CD4-positive, CD25-positive, alpha-beta regulatory T cell (primary cell): ENCODE measurements at regions not wholly inside any gene's neighbourhood (a gene's known extent, or its start where the extent isn't known, plus 50 kb on each side); places are given as distances from the start of the nearest gene placed in this dataset.
A peak's percentile ranks its signal among the peaks of the same experiment; 100 is the strongest.

Source experiments
- ATAC-seq, 2 donors: fragments of 150-1000 bp; cut with Tn5 transposase; one replicate each; pipeline ENCODE4 v1.10.0; 2021; ENCODE audit warnings: low read depth in 2 of 2, moderate number of reproducible peaks in 2 of 2, moderate library complexity in 1 of 2
- DNase-seq, 3 donors: peaks; one replicate each; pipeline versions ENCODE4 v3.0.0 to v3.0.0-alpha.2; 2012 to 2022; ENCODE audit warnings: mixed read lengths in 1 of 3
- H3K27ac ChIP-seq: one replicate; pipeline ENCODE4 v1.7.0; 2013; ENCODE audit warnings: mild to moderate bottlenecking, low read length; ENCODE audit not compliant: insufficient read depth, poor library complexity, severe bottlenecking
- H3K27me3 ChIP-seq: one replicate; pipeline ENCODE4 v1.7.0; 2013; ENCODE audit warnings: low read length; ENCODE audit not compliant: control insufficient read depth, insufficient read depth
- H3K36me3 ChIP-seq: one replicate; pipeline ENCODE4 v1.7.0; 2013; ENCODE audit warnings: mild to moderate bottlenecking, low read length, moderate library complexity; ENCODE audit not compliant: control insufficient read depth, insufficient read depth
- H3K4me1 ChIP-seq: 2 replicates; pipeline ENCODE4 v1.7.0; 2013; ENCODE audit warnings: mild to moderate bottlenecking, low read length; ENCODE audit not compliant: insufficient read depth, control insufficient read depth, poor library complexity, severe bottlenecking
- H3K4me3 ChIP-seq: one replicate; pipeline ENCODE4 v1.7.0; 2013; ENCODE audit warnings: low read depth, mild to moderate bottlenecking, low read length, moderate library complexity
- H3K9me3 ChIP-seq, 2 experiments: 1 replicate in 1 of 2; 2 replicates in 1 of 2; pipeline ENCODE4 v1.7.0; 2013; ENCODE audit warnings: low read length in 2 of 2, mild to moderate bottlenecking in 1 of 2, moderate library complexity in 1 of 2; ENCODE audit not compliant: control insufficient read depth in 2 of 2
- H3K27ac Mint-ChIP-seq, 3 donors: one replicate each; pipeline ENCODE4 v1.8.0; 2020 to 2022; ENCODE audit warnings: mild to moderate bottlenecking in 3 of 3, mixed read lengths in 3 of 3, moderate library complexity in 2 of 3
- H3K27me3 Mint-ChIP-seq: one replicate; pipeline ENCODE4 v1.8.0; 2022; ENCODE audit warnings: mild to moderate bottlenecking, mixed read lengths
- H3K36me3 Mint-ChIP-seq: one replicate; pipeline ENCODE4 v1.8.0; 2020; ENCODE audit warnings: mixed read lengths
- H3K4me1 Mint-ChIP-seq, 4 donors: one replicate each; pipeline ENCODE4 v1.8.0; 2020 to 2022; ENCODE audit warnings: mixed read lengths in 4 of 4, mild to moderate bottlenecking in 1 of 4
- H3K4me3 Mint-ChIP-seq, 4 donors: one replicate each; pipeline ENCODE4 v1.8.0; 2020 to 2022; ENCODE audit warnings: mild to moderate bottlenecking in 4 of 4, mixed read lengths in 4 of 4, moderate library complexity in 3 of 4
- H3K9me3 Mint-ChIP-seq, 7 donors: one replicate each; pipeline ENCODE4 v1.8.0; 2020 to 2022; ENCODE audit warnings: mixed read lengths in 7 of 7, mild to moderate bottlenecking in 3 of 7, moderate library complexity in 2 of 7

GRCh38 chr14:87483271-87484260, 509.4 kb downstream of the GALC start:
- H3K4me1 ChIP-seq = no peaks in the 10 kb centered on the region
- Mint-ChIP-seq H3K4me3 (no peak overlapping the region), H3K4me1 (no peaks in the 10 kb centered on the region), H3K9me3 (peaks cover 1 to 27% (median 6%) of the 10 kb centered on the region in 7 donors), H3K27me3 (no peaks in the 10 kb centered on the region), H3K27ac (no peak overlapping the region), H3K36me3 (no peaks in the 10 kb centered on the region)
- H3K9me3 ChIP-seq = peaks cover 0 to 6% of the 10 kb centered on the region in 2 experiments
- ATAC-seq (no peak), DNase-seq (no peak)
- H3K27ac ChIP-seq = no peak overlapping the region
- no peak overlapping the region for H3K4me3 ChIP-seq
- H3K27me3 ChIP-seq = no peaks in the 10 kb centered on the region
- H3K36me3 ChIP-seq = no peaks in the 10 kb centered on the region

- H3K36me3 Mint-ChIP-seq = no peaks in the 10 kb centered on the region
- peaks cover 0 to 12% (median 5%) of the 10 kb centered on the region in 7 donors for H3K9me3 Mint-ChIP-seq
- no peaks in the 10 kb centered on the region for H3K27me3 Mint-ChIP-seq
- no peak overlapping the region for H3K4me3 Mint-ChIP-seq
- DNase-seq (no peak), ATAC-seq (no peak)
- Histone ChIP-seq H3K4me1 (no peaks in the 10 kb centered on the region), H3K36me3 (no peaks in the 10 kb centered on the region), H3K4me3 (no peak overlapping the region), H3K9me3 (peaks cover 0 to 2% of the 10 kb centered on the region in 2 experiments), H3K27ac (no peak overlapping the region), H3K27me3 (no peaks in the 10 kb centered on the region)
- no peaks in the 10 kb centered on the region for H3K4me1 Mint-ChIP-seq
- no peak overlapping the region for H3K27ac Mint-ChIP-seq
These were observed 524.5 kb downstream of the GALC start for GRCh38 chr14:87468531-87468930.

GRCh38 chr14:87467578-87467977, 525.4 kb downstream of the GALC start:
- DNase-seq = no peak
- no peaks in the 10 kb centered on the region for H3K27me3 Mint-ChIP-seq
- Histone ChIP-seq H3K36me3 (no peaks in the 10 kb centered on the region), H3K27ac (no peak overlapping the region), H3K27me3 (no peaks in the 10 kb centered on the region), H3K9me3 (peaks cover 0 to 2% of the 10 kb centered on the region in 2 experiments), H3K4me3 (no peak overlapping the region), H3K4me1 (no peaks in the 10 kb centered on the region)
- H3K4me1 Mint-ChIP-seq = no peaks in the 10 kb centered on the region
- H3K36me3 Mint-ChIP-seq = no peaks in the 10 kb centered on the region
- H3K4me3 Mint-ChIP-seq = no peak overlapping the region
- no peak overlapping the region for H3K27ac Mint-ChIP-seq
- peaks cover 0 to 12% (median 6%) of the 10 kb centered on the region in 7 donors for H3K9me3 Mint-ChIP-seq
- ATAC-seq = no peak

- Mint-ChIP-seq H3K27ac (no peak overlapping the region), H3K36me3 (no peaks in the 10 kb centered on the region), H3K9me3 (peaks cover 3 to 8% (median 5%) of the 10 kb centered on the region in 7 donors), H3K4me3 (no peak overlapping the region), H3K4me1 (no peaks in the 10 kb centered on the region), H3K27me3 (no peaks in the 10 kb centered on the region)
- DNase-seq = no peak
- H3K9me3 ChIP-seq = peaks cover 0 to 2% of the 10 kb centered on the region in 2 experiments
- ATAC-seq = no peak
- no peak overlapping the region for H3K27ac ChIP-seq
- H3K27me3 ChIP-seq = no peaks in the 10 kb centered on the region
- no peaks in the 10 kb centered on the region for H3K4me1 ChIP-seq
- H3K4me3 ChIP-seq = no peak overlapping the region
- no peaks in the 10 kb centered on the region for H3K36me3 ChIP-seq
These were observed 527.2 kb downstream of the GALC start for GRCh38 chr14:87465770-87466169.

GRCh38 chr14:87461704-87462103, 531.3 kb downstream of the GALC start:
- H3K27me3 ChIP-seq = no peaks in the 10 kb centered on the region
- H3K9me3 Mint-ChIP-seq = peaks cover 3 to 9% (median 5%) of the 10 kb centered on the region in 7 donors
- H3K27ac ChIP-seq = no peak overlapping the region
- H3K4me1 Mint-ChIP-seq = no peaks in the 10 kb centered on the region
- DNase-seq (no peak), ATAC-seq (no peak)
- H3K9me3 ChIP-seq = peaks cover 0 to 2% of the 10 kb centered on the region in 2 experiments
- H3K36me3 Mint-ChIP-seq = no peaks in the 10 kb centered on the region
- no peaks in the 10 kb centered on the region for H3K27me3 Mint-ChIP-seq
- H3K36me3 ChIP-seq = no peaks in the 10 kb centered on the region
- H3K4me3 ChIP-seq = no peak overlapping the region
- no peak overlapping the region for H3K4me3 Mint-ChIP-seq
- no peak overlapping the region for H3K27ac Mint-ChIP-seq
- H3K4me1 ChIP-seq = no peaks in the 10 kb centered on the region

- Mint-ChIP-seq H3K9me3 (peaks cover 0 to 11% (median 6%) of the 10 kb centered on the region in 7 donors), H3K27ac (no peak overlapping the region), H3K4me3 (no peak overlapping the region), H3K4me1 (no peaks in the 10 kb centered on the region), H3K27me3 (no peaks in the 10 kb centered on the region), H3K36me3 (no peaks in the 10 kb centered on the region)
- H3K9me3 ChIP-seq = no peaks in the 10 kb centered on the region
- H3K36me3 ChIP-seq = no peaks in the 10 kb centered on the region
- no peaks in the 10 kb centered on the region for H3K27me3 ChIP-seq
- no peak overlapping the region for H3K27ac ChIP-seq
- H3K4me3 ChIP-seq = peak overlapping the region; percentile 27
- H3K4me1 ChIP-seq = no peaks in the 10 kb centered on the region
- peak in 1 of 3 donors; percentile 0 for DNase-seq
- no peak for ATAC-seq
These were observed 535.3 kb downstream of the GALC start for GRCh38 chr14:87457720-87458119.

- no peaks in the 10 kb centered on the region for H3K27me3 Mint-ChIP-seq
- peaks cover 0 to 6% (median 3%) of the 10 kb centered on the region in 7 donors for H3K9me3 Mint-ChIP-seq
- H3K4me3 Mint-ChIP-seq = no peak overlapping the region
- ATAC-seq (no peak), DNase-seq (no peak)
- H3K4me1 Mint-ChIP-seq = no peaks in the 10 kb centered on the region
- no peaks in the 10 kb centered on the region for H3K9me3 ChIP-seq
- H3K4me1 ChIP-seq = no peaks in the 10 kb centered on the region
- H3K36me3 Mint-ChIP-seq = no peaks in the 10 kb centered on the region
- H3K27ac Mint-ChIP-seq = no peak overlapping the region
- no peak overlapping the region for H3K27ac ChIP-seq
- H3K27me3 ChIP-seq = no peaks in the 10 kb centered on the region
- H3K4me3 ChIP-seq = no peak overlapping the region
- no peaks in the 10 kb centered on the region for H3K36me3 ChIP-seq
These were observed 542.8 kb downstream of the GALC start for GRCh38 chr14:87450193-87450592.

- no peak for DNase-seq
- Histone ChIP-seq H3K27ac (no peak overlapping the region), H3K27me3 (no peaks in the 10 kb centered on the region), H3K4me3 (no peak overlapping the region), H3K9me3 (no peaks in the 10 kb centered on the region), H3K4me1 (no peaks in the 10 kb centered on the region), H3K36me3 (no peaks in the 10 kb centered on the region)
- Mint-ChIP-seq H3K27me3 (no peaks in the 10 kb centered on the region), H3K4me1 (no peaks in the 10 kb centered on the region), H3K9me3 (peaks cover 0 to 6% (median 0%) of the 10 kb centered on the region in 7 donors), H3K4me3 (no peak overlapping the region), H3K36me3 (no peaks in the 10 kb centered on the region), H3K27ac (no peak overlapping the region)
- no peak for ATAC-seq
These were observed 544.0 kb downstream of the GALC start for GRCh38 chr14:87449016-87449415.
